Neural cell (in vitro differentiated cells): ENCODE measurements at regions not wholly inside any gene's neighbourhood (a gene's known extent, or its start where the extent isn't known, plus 50 kb on each side); places are given as distances from the start of the nearest gene placed in this dataset.

ENCODE experiments used
- H2AFZ ChIP-seq: fragments of 200-600, 300-800 bp; sonication (generic), shearing (Covaris generic); 2 replicates; pipeline ENCODE4 v1.6.0; 2014; ENCODE audit warnings: low read depth, mild to moderate bottlenecking, antibody characterized with exemption, low read length, moderate library complexity
- H3F3A ChIP-seq: fragments of 200-600 bp; shearing (Covaris generic); 2 replicates; pipeline ENCODE4 v1.6.1; 2016; ENCODE audit warnings: mild to moderate bottlenecking, moderate library complexity, mixed read lengths, antibody characterized with exemption, low read length; ENCODE audit not compliant: insufficient read depth, poor library complexity, severe bottlenecking
- H3K27ac ChIP-seq: fragments of 200-600, 300-800 bp; sonication (generic), shearing (Covaris generic); 2 replicates; pipeline ENCODE4 v1.5.1; 2014; ENCODE audit warnings: mild to moderate bottlenecking, low read length, moderate library complexity
- H3K27me3 ChIP-seq: fragments of 300-800, 200-600 bp; sonication (generic), shearing (Covaris generic); 2 replicates; pipeline ENCODE4 v1.6.0; 2014; ENCODE audit warnings: mild to moderate bottlenecking, low read depth, low read length, moderate library complexity; ENCODE audit not compliant: insufficient read depth
- H3K36me3 ChIP-seq: fragments of 300-800, 200-600 bp; sonication (generic), shearing (Covaris generic); 2 replicates; pipeline ENCODE4 v1.5.1; 2014; ENCODE audit warnings: mild to moderate bottlenecking, antibody characterized with exemption, low read length, moderate library complexity; ENCODE audit not compliant: insufficient read depth
- H3K4me2 ChIP-seq: fragments of 300-800, 200-600 bp; sonication (generic), shearing (Covaris generic); 2 replicates; pipeline ENCODE4 v1.6.0; 2014; ENCODE audit warnings: mild to moderate bottlenecking, low read length
- H3K4me3 ChIP-seq: fragments of 300-800, 200-600 bp; sonication (generic), shearing (Covaris generic); 2 replicates; pipeline ENCODE4 v1.5.1; 2014; ENCODE audit warnings: mild to moderate bottlenecking, low read length, moderate library complexity
- H3K79me2 ChIP-seq: fragments of 200-600 bp; shearing (Covaris generic); replicated peaks from 2 replicates; pipeline ENCODE4 v1.6.0; 2014; ENCODE audit warnings: mild to moderate bottlenecking, low read length, moderate library complexity; ENCODE audit not compliant: insufficient read depth
- H3K9ac ChIP-seq: fragments of 300-800, 200-600 bp; sonication (generic), shearing (Covaris generic); 2 replicates; pipeline ENCODE4 v1.6.1; 2016; ENCODE audit warnings: mild to moderate bottlenecking, low read length, mixed read lengths
- H3K9me2 ChIP-seq: fragments of 200-600 bp; shearing (Covaris generic); 2 replicates; pipeline ENCODE4 v1.6.1; 2016; ENCODE audit warnings: mild to moderate bottlenecking, low read length, mixed read lengths; ENCODE audit not compliant: insufficient read depth
- H3K9me3 ChIP-seq: fragments of 200-600, 300-800 bp; sonication (generic), shearing (Covaris generic); 2 replicates; pipeline ENCODE4 v1.6.1; 2016; ENCODE audit warnings: mild to moderate bottlenecking, mixed run types, low read length, moderate library complexity, mixed read lengths
- H4K20me1 ChIP-seq: fragments of 200-600 bp; shearing (Covaris generic); 2 replicates; pipeline ENCODE4 v1.6.1; 2016; ENCODE audit warnings: mild to moderate bottlenecking, mixed run types; ENCODE audit not compliant: insufficient read depth
- CTCF ChIP-seq: fragments of 450-650 bp; IDR thresholded peaks from 2 replicates; pipeline ENCODE4 v1.5.1; 2014; ENCODE audit warnings: antibody characterized with exemption, mild to moderate bottlenecking, moderate library complexity; ENCODE audit not compliant: poor library complexity, severe bottlenecking
- EP300 ChIP-seq: fragments of 450-650 bp; conservative IDR thresholded peaks from 2 replicates; pipeline ENCODE4 v1.6.1; 2014; ENCODE audit warnings: antibody characterized with exemption, mild to moderate bottlenecking, moderate library complexity; ENCODE audit not compliant: poor library complexity, severe bottlenecking
- EZH2 ChIP-seq: fragments of 200-600, 300-800 bp; shearing (Covaris generic), sonication (generic); IDR thresholded peaks from 2 replicates; pipeline ENCODE4 v1.6.1; 2014; ENCODE audit warnings: antibody characterized with exemption, low read length, borderline replicate concordance, mild to moderate bottlenecking; ENCODE audit not compliant: insufficient read depth, poor library complexity, severe bottlenecking
- MXI1 ChIP-seq: fragments of 450-650 bp; conservative IDR thresholded peaks from 2 replicates; pipeline ENCODE4 v1.6.1; 2014; ENCODE audit warnings: antibody characterized with exemption, mild to moderate bottlenecking; ENCODE audit not compliant: poor library complexity, severe bottlenecking
- POLR2AphosphoS5 ChIP-seq: IDR thresholded peaks from 2 replicates; pipeline ENCODE4 v1.6.1; 2012
- RAD21 ChIP-seq: fragments of 450-650 bp; conservative IDR thresholded peaks from 2 replicates; pipeline ENCODE4 v1.6.1; 2014; ENCODE audit warnings: antibody characterized with exemption, mild to moderate bottlenecking, moderate library complexity
- REST ChIP-seq: IDR thresholded peaks from 2 replicates; pipeline ENCODE4 v1.6.1; 2012; ENCODE audit warnings: borderline replicate concordance
- SMC3 ChIP-seq: fragments of 450-650 bp; conservative IDR thresholded peaks from 2 replicates; pipeline ENCODE4 v1.6.1; 2014; ENCODE audit warnings: antibody characterized with exemption, mild to moderate bottlenecking, moderate library complexity; ENCODE audit not compliant: poor library complexity
- TAF1 ChIP-seq: IDR thresholded peaks from 2 replicates; pipeline ENCODE4 v1.6.1; 2012; ENCODE audit warnings: low read depth

- no peaks in the 10 kb centered on the region for H3K79me2 ChIP-seq
- H3F3A ChIP-seq, result no peaks in the 10 kb centered on the region
- H3K4me3 ChIP-seq, result no peak overlapping the region
- H3K9me2 ChIP-seq, result no peaks in the 10 kb centered on the region
- TF ChIP-seq SMC3 (no peak), TAF1 (no peak), EP300 (no peak), EZH2 (no peak), REST (no peak), POLR2AphosphoS5 (no peak), CTCF (no peak), RAD21 (no peak), MXI1 (no peak)
- H3K36me3 ChIP-seq, result no peaks in the 10 kb centered on the region
- no peak overlapping the region for H3K27ac ChIP-seq
- H3K9ac ChIP-seq, result no peak overlapping the region
- H3K4me2 ChIP-seq, result no peak overlapping the region
- H2AFZ ChIP-seq, result no peak overlapping the region
- H3K9me3 ChIP-seq, result no peaks in the 10 kb centered on the region
- H3K27me3 ChIP-seq, result no peaks in the 10 kb centered on the region
- H4K20me1 ChIP-seq, result no peaks in the 10 kb centered on the region
Measured at GRCh38 chr18:41751161-41751560, 203.9 kb upstream of the PIK3C3 start.

GRCh38 chr18:41747723-41748242 lies 207.3 kb upstream of the PIK3C3 start:
- H2AFZ ChIP-seq, result no peak overlapping the region
- H3K27me3 ChIP-seq, result no peaks in the 10 kb centered on the region
- no peaks in the 10 kb centered on the region for H4K20me1 ChIP-seq
- H3K9me2 ChIP-seq, result no peaks in the 10 kb centered on the region
- H3K4me3 ChIP-seq, result peak overlapping the region; percentile 42
- H3K79me2 ChIP-seq, result no peaks in the 10 kb centered on the region
- H3F3A ChIP-seq, result no peaks in the 10 kb centered on the region
- H3K27ac ChIP-seq, result peak overlapping the region; percentile 9
- H3K36me3 ChIP-seq, result no peaks in the 10 kb centered on the region
- no peaks in the 10 kb centered on the region for H3K9me3 ChIP-seq
- TF ChIP-seq EP300 (peak; percentile 95), POLR2AphosphoS5 (peak; percentile 98), TAF1 (no peak)
- H3K4me2 ChIP-seq, result peak overlapping the region; percentile 13
- H3K9ac ChIP-seq, result no peak overlapping the region
